SU-DHL-6 (cell line): ENCODE measurements at regions not wholly inside any gene's neighbourhood (a gene's known extent, or its start where the extent isn't known, plus 50 kb on each side); places are given as distances from the start of the nearest gene placed in this dataset.

Source experiments
- H2AFZ ChIP-seq: fragments of 200-600 bp; sonication (generic); 2 replicates; pipeline ENCODE4 v1.6.1; 2014; ENCODE audit warnings: low read depth, mild to moderate bottlenecking, moderate library complexity, mixed read lengths, antibody characterized with exemption, low read length; ENCODE audit not compliant: severe bottlenecking
- H3F3A ChIP-seq: fragments of 200-600 bp; shearing (Covaris generic); 2 replicates; pipeline ENCODE4 v1.6.0; 2016; ENCODE audit warnings: antibody characterized with exemption, mild to moderate bottlenecking; ENCODE audit not compliant: insufficient read depth
- H3K27ac ChIP-seq: fragments of 200-600 bp; sonication (generic); 2 replicates; pipeline ENCODE4 v1.5.1; 2016; ENCODE audit warnings: low read depth, mild to moderate bottlenecking, low read length, moderate library complexity, mixed read lengths
- H3K27me3 ChIP-seq: fragments of 200-600 bp; sonication (generic), shearing (Covaris generic); 2 replicates; pipeline ENCODE4 v1.6.0; 2014; ENCODE audit warnings: mild to moderate bottlenecking, low read length
- H3K36me3 ChIP-seq: fragments of 200-600 bp; sonication (generic); 2 replicates; pipeline ENCODE4 v1.6.1; 2014; ENCODE audit warnings: mild to moderate bottlenecking, low read length, mixed read lengths
- H3K4me2 ChIP-seq: fragments of 300-600, 200-600 bp; shearing (Covaris generic), sonication (generic); 2 replicates; pipeline ENCODE4 v1.6.0; 2014; ENCODE audit warnings: low read length, low read depth, mild to moderate bottlenecking; ENCODE audit not compliant: poor library complexity, severe bottlenecking
- H3K4me3 ChIP-seq: fragments of 200-600 bp; sonication (generic); 2 replicates; pipeline ENCODE4 v1.5.1; 2014; ENCODE audit warnings: antibody characterized with exemption, low read length, mild to moderate bottlenecking, mixed read lengths; ENCODE audit not compliant: insufficient read depth, poor library complexity, severe bottlenecking
- H3K79me2 ChIP-seq: fragments of 200-600 bp; sonication (generic); 2 replicates; pipeline ENCODE4 v1.6.1; 2014; ENCODE audit warnings: mild to moderate bottlenecking, low read length, moderate library complexity; ENCODE audit not compliant: insufficient read depth
- H3K9ac ChIP-seq: fragments of 200-600 bp; sonication (generic); 2 replicates; pipeline ENCODE4 v1.7.0; 2014; ENCODE audit warnings: mild to moderate bottlenecking, low read length
- H3K9me2 ChIP-seq: fragments of 200-600 bp; sonication (generic); replicated peaks from 2 replicates; pipeline ENCODE4 v1.6.1; 2014; ENCODE audit warnings: low read length; ENCODE audit not compliant: insufficient read depth
- H3K9me3 ChIP-seq: fragments of 200-600 bp; sonication (generic); 2 replicates; pipeline ENCODE4 v1.6.1; 2014; ENCODE audit warnings: low read length, mixed read lengths; ENCODE audit not compliant: insufficient read depth
- H4K20me1 ChIP-seq: fragments of 200-600 bp; sonication (generic); 2 replicates; pipeline ENCODE4 v1.6.1; 2014; ENCODE audit warnings: low read depth, mild to moderate bottlenecking, antibody characterized with exemption, low read length, moderate library complexity, mixed read lengths
- CTCF ChIP-seq: fragments of 200-600 bp; sonication (generic); IDR thresholded peaks from one replicate; pipeline ENCODE4 v1.5.1; 2017; ENCODE audit warnings: antibody characterized with exemption, mild to moderate bottlenecking, low read length, moderate library complexity; ENCODE audit not compliant: insufficient read depth, poor library complexity, severe bottlenecking
- EZH2phosphoT487 ChIP-seq: fragments of 200-600 bp; sonication (generic), shearing (Covaris generic); conservative IDR thresholded peaks from 2 replicates; pipeline ENCODE4 v1.6.1; 2018; ENCODE audit warnings: mild to moderate bottlenecking, antibody characterized with exemption, low read length, moderate library complexity, mixed read lengths

GRCh38 chr7:25478925-25479324 is 250.6 kb upstream of the NPVF start:
- no peak for TF ChIP-seq CTCF
- no peak for TF ChIP-seq EZH2phosphoT487
- no peak overlapping the region for H3K27ac ChIP-seq
- H3K4me3 ChIP-seq, result no peak overlapping the region
- H3F3A ChIP-seq, result no peaks in the 10 kb centered on the region
- no peak overlapping the region for H3K9ac ChIP-seq
- no peaks in the 10 kb centered on the region for H3K9me2 ChIP-seq
- H4K20me1 ChIP-seq, result no peaks in the 10 kb centered on the region
- no peaks in the 10 kb centered on the region for H3K9me3 ChIP-seq
- H3K4me2 ChIP-seq, result no peak overlapping the region
- H3K36me3 ChIP-seq, result no peaks in the 10 kb centered on the region
- H2AFZ ChIP-seq, result no peak overlapping the region
- H3K27me3 ChIP-seq, result peaks cover 3% of the 10 kb centered on the region; the same call in 1 of the 2 replicates
- no peaks in the 10 kb centered on the region for H3K79me2 ChIP-seq

GRCh38 chr7:25481891-25482290 is 253.6 kb upstream of the NPVF start:
- no peak overlapping the region for H3K4me2 ChIP-seq
- no peaks in the 10 kb centered on the region for H3K36me3 ChIP-seq
- H3K4me3 ChIP-seq, result no peak overlapping the region
- no peaks in the 10 kb centered on the region for H3K9me3 ChIP-seq
- no peak overlapping the region for H2AFZ ChIP-seq
- H3K9ac ChIP-seq, result no peak overlapping the region
- no peaks in the 10 kb centered on the region for H4K20me1 ChIP-seq
- no peaks in the 10 kb centered on the region for H3K9me2 ChIP-seq
- H3K27me3 ChIP-seq, result peaks cover 3% of the 10 kb centered on the region; the same call in 1 of the 2 replicates
- no peaks in the 10 kb centered on the region for H3K79me2 ChIP-seq
- no peaks in the 10 kb centered on the region for H3F3A ChIP-seq
- TF ChIP-seq EZH2phosphoT487 (no peak), CTCF (no peak)
- H3K27ac ChIP-seq, result no peak overlapping the region

- Histone ChIP-seq H3K27me3 (peaks cover 3% of the 10 kb centered on the region; the same call in 1 of the 2 replicates), H3K9me3 (no peaks in the 10 kb centered on the region), H4K20me1 (no peaks in the 10 kb centered on the region), H3K4me3 (no peak overlapping the region), H3F3A (no peaks in the 10 kb centered on the region), H3K36me3 (no peaks in the 10 kb centered on the region), H2AFZ (no peak overlapping the region), H3K27ac (no peak overlapping the region), H3K4me2 (no peak overlapping the region), H3K9ac (no peak overlapping the region), H3K9me2 (no peaks in the 10 kb centered on the region), H3K79me2 (no peaks in the 10 kb centered on the region)
- TF ChIP-seq EZH2phosphoT487 (no peak), CTCF (no peak)
Measured at GRCh38 chr7:25482631-25483030, 254.3 kb upstream of the NPVF start.

GRCh38 chr7:25485026-25485425 is 256.7 kb upstream of the NPVF start:
- Histone ChIP-seq H3K27ac (no peak overlapping the region), H4K20me1 (no peaks in the 10 kb centered on the region), H3K4me2 (no peak overlapping the region), H3F3A (no peaks in the 10 kb centered on the region), H2AFZ (no peak overlapping the region), H3K4me3 (no peak overlapping the region), H3K27me3 (peaks cover 3% of the 10 kb centered on the region; the same call in 1 of the 2 replicates), H3K9ac (no peak overlapping the region), H3K9me3 (no peaks in the 10 kb centered on the region), H3K9me2 (no peaks in the 10 kb centered on the region), H3K79me2 (no peaks in the 10 kb centered on the region), H3K36me3 (no peaks in the 10 kb centered on the region)
- TF ChIP-seq EZH2phosphoT487 (no peak), CTCF (no peak)
